DOHH2 (cell line): ENCODE measurements at regions not wholly inside any gene's neighbourhood (a gene's known extent, or its start where the extent isn't known, plus 50 kb on each side); places are given as distances from the start of the nearest gene placed in this dataset.

ENCODE experiments used
- CTCF ChIP-seq: fragments of 200-600 bp; sonication (generic); IDR thresholded peaks from one replicate; pipeline ENCODE4 v1.5.1; 2014; ENCODE audit warnings: antibody characterized with exemption, mild to moderate bottlenecking, low read depth, low read length; ENCODE audit not compliant: poor library complexity, severe bottlenecking
- EZH2phosphoT487 ChIP-seq: fragments of 200-600 bp; sonication (generic); IDR thresholded peaks from 2 replicates; pipeline ENCODE4 v1.6.1; 2017; ENCODE audit warnings: borderline replicate concordance, mild to moderate bottlenecking, antibody characterized with exemption, low read length, moderate library complexity, mixed read lengths

GRCh38 chr3:24986612-24987011 is 441.5 kb upstream of the RARB start:
- TF ChIP-seq CTCF (no peak), EZH2phosphoT487 (no peak)
